HG03354 (cell line): ENCODE measurements at regions not wholly inside any gene's neighbourhood (a gene's known extent, or its start where the extent isn't known, plus 50 kb on each side); places are given as distances from the start of the nearest gene placed in this dataset.

ENCODE experiments used
- ATAC-seq: cut with Tn5 transposase; IDR thresholded peaks from one replicate; pipeline ENCODE4 v1.9.1; 2021; ENCODE audit warnings: mild to moderate bottlenecking; ENCODE audit not compliant: unreplicated experiment, poor library complexity, severe bottlenecking

- no peak for ATAC-seq
Observed at GRCh38 chr14:97395068-97395467, 597.9 kb downstream of the VRK1 start.

- no peak for ATAC-seq
Observed at GRCh38 chr14:97401714-97402113, 604.5 kb downstream of the VRK1 start.

- no peak for ATAC-seq
Observed at GRCh38 chr14:97402279-97402678, 605.1 kb downstream of the VRK1 start.

- ATAC-seq, result no peak
Observed at GRCh38 chr14:97407701-97408407, 610.7 kb downstream of the VRK1 start.

GRCh38 chr14:97408503-97408902 is 611.3 kb downstream of the VRK1 start:
- ATAC-seq, result no peak

GRCh38 chr14:97408937-97409815 is 612.0 kb downstream of the VRK1 start:
- no peak for ATAC-seq

GRCh38 chr14:97410667-97411620 is 613.8 kb downstream of the VRK1 start:
- no peak for ATAC-seq

GRCh38 chr14:97411938-97412612 is 614.9 kb downstream of the VRK1 start:
- ATAC-seq, result no peak

- ATAC-seq, result no peak
Observed at GRCh38 chr14:97413022-97413539, 615.9 kb downstream of the VRK1 start.

- no peak for ATAC-seq
Observed at GRCh38 chr14:97413966-97414717, 617.0 kb downstream of the VRK1 start.

- ATAC-seq, result no peak
Observed at GRCh38 chr14:97414718-97415098, 617.5 kb downstream of the VRK1 start.

GRCh38 chr14:97415907-97416306 is 618.7 kb downstream of the VRK1 start:
- ATAC-seq, result no peak

- no peak for ATAC-seq
Observed at GRCh38 chr14:97416550-97416949, 619.4 kb downstream of the VRK1 start.

GRCh38 chr14:97417331-97417730 is 620.1 kb downstream of the VRK1 start:
- no peak for ATAC-seq

- ATAC-seq, result no peak
Observed at GRCh38 chr14:97420211-97420610, 623.0 kb downstream of the VRK1 start.

- no peak for ATAC-seq
Observed at GRCh38 chr14:97426776-97427175, 629.6 kb downstream of the VRK1 start.

- ATAC-seq, result no peak
Observed at GRCh38 chr14:97428808-97429440, 631.7 kb downstream of the VRK1 start.

GRCh38 chr14:97432586-97432985 is 635.4 kb downstream of the VRK1 start:
- no peak for ATAC-seq
